Spinal cord (tissue), 9 donors: ENCODE measurements at regions not wholly inside any gene's neighbourhood (a gene's known extent, or its start where the extent isn't known, plus 50 kb on each side); places are given as distances from the start of the nearest gene placed in this dataset.

Experiments used
- DNase-seq, 6 donors: peaks; one replicate each; pipeline versions ENCODE4 v3.0.0 to v3.0.0-alpha.2; 2013 to 2015; ENCODE audit warnings: low spot score in 6 of 6, low read depth in 4 of 6
- H3K27ac ChIP-seq: one replicate; pipeline ENCODE4 v1.5.1; 2013; ENCODE audit warnings: low read depth, low read length, control low read depth
- H3K27me3 ChIP-seq: one replicate; pipeline ENCODE4 v1.6.1; 2013; ENCODE audit warnings: low read length; ENCODE audit not compliant: control insufficient read depth, insufficient read depth
- H3K36me3 ChIP-seq: one replicate; pipeline ENCODE4 v1.6.1; 2013; ENCODE audit warnings: low read length; ENCODE audit not compliant: control insufficient read depth, insufficient read depth
- H3K4me1 ChIP-seq: one replicate; pipeline ENCODE4 v1.6.1; 2013; ENCODE audit warnings: low read length; ENCODE audit not compliant: control insufficient read depth, insufficient read depth
- H3K4me3 ChIP-seq: one replicate; pipeline ENCODE4 v1.5.1; 2013; ENCODE audit warnings: low read depth, low read length, control low read depth
- H3K9me3 ChIP-seq: one replicate; pipeline ENCODE4 v1.6.1; 2013; ENCODE audit warnings: low read length; ENCODE audit not compliant: control insufficient read depth, insufficient read depth
- WGBS: methylation state at CpG from one replicate; pipeline ENCODE4 v1.1.5; 2013; ENCODE audit warnings: missing lambda C conversion rate; ENCODE audit not compliant: insufficient coverage; 5-methylcytosine and 5-hydroxymethylcytosine counted together
- donor health status: healthy.

GRCh38 chr5:107313921-107314320 lies 356.8 kb downstream of the EFNA5 start:
- 95% methylated on average over 2 of the region's 3 CpGs for WGBS
- Histone ChIP-seq H3K9me3 (no peaks in the 10 kb centered on the region), H3K36me3 (no peaks in the 10 kb centered on the region), H3K27ac (no peak overlapping the region), H3K4me1 (no peaks in the 10 kb centered on the region), H3K4me3 (no peak overlapping the region), H3K27me3 (no peaks in the 10 kb centered on the region)
- no peak for DNase-seq

GRCh38 chr5:107313098-107313497 lies 357.6 kb downstream of the EFNA5 start:
- DNase-seq, result no peak
- WGBS, result 100% methylated on average over 1 of the region's 3 CpGs
- Histone ChIP-seq H3K4me1 (no peaks in the 10 kb centered on the region), H3K9me3 (no peaks in the 10 kb centered on the region), H3K27me3 (no peaks in the 10 kb centered on the region), H3K36me3 (no peaks in the 10 kb centered on the region), H3K4me3 (no peak overlapping the region), H3K27ac (no peak overlapping the region)

- Histone ChIP-seq H3K4me3 (no peak overlapping the region), H3K9me3 (no peaks in the 10 kb centered on the region), H3K27me3 (no peaks in the 10 kb centered on the region), H3K36me3 (no peaks in the 10 kb centered on the region), H3K27ac (no peak overlapping the region), H3K4me1 (no peaks in the 10 kb centered on the region)
- no peak for DNase-seq
- no CpG with 5 or more reads among the region's 1 CpG for WGBS
Measured at GRCh38 chr5:107310181-107310580, 360.6 kb downstream of the EFNA5 start.

- Histone ChIP-seq H3K27me3 (no peaks in the 10 kb centered on the region), H3K27ac (no peak overlapping the region), H3K36me3 (no peaks in the 10 kb centered on the region), H3K4me3 (no peak overlapping the region), H3K9me3 (no peaks in the 10 kb centered on the region), H3K4me1 (no peaks in the 10 kb centered on the region)
- no peak for DNase-seq
- WGBS, result 86% methylated on average over 2 of the region's 3 CpGs
Measured at GRCh38 chr5:107306594-107306993, 364.1 kb downstream of the EFNA5 start.

- Histone ChIP-seq H3K27ac (no peak overlapping the region), H3K9me3 (no peaks in the 10 kb centered on the region), H3K36me3 (no peaks in the 10 kb centered on the region), H3K4me3 (no peak overlapping the region), H3K4me1 (no peaks in the 10 kb centered on the region), H3K27me3 (no peaks in the 10 kb centered on the region)
- WGBS, result 83% methylated on average over 1 of the region's 3 CpGs
- DNase-seq, result no peak
Measured at GRCh38 chr5:107306002-107306401, 364.7 kb downstream of the EFNA5 start.

- Histone ChIP-seq H3K4me1 (no peaks in the 10 kb centered on the region), H3K4me3 (no peak overlapping the region), H3K27ac (no peak overlapping the region), H3K9me3 (no peaks in the 10 kb centered on the region), H3K36me3 (no peaks in the 10 kb centered on the region), H3K27me3 (no peaks in the 10 kb centered on the region)
- DNase-seq, result no peak
Measured at GRCh38 chr5:107304684-107305083, 366.1 kb downstream of the EFNA5 start.

- Histone ChIP-seq H3K27me3 (no peaks in the 10 kb centered on the region), H3K27ac (no peak overlapping the region), H3K36me3 (no peaks in the 10 kb centered on the region), H3K4me1 (no peaks in the 10 kb centered on the region), H3K4me3 (no peak overlapping the region), H3K9me3 (no peaks in the 10 kb centered on the region)
- DNase-seq, result no peak
- WGBS, result no CpG with 5 or more reads among the region's 1 CpG
Measured at GRCh38 chr5:107303171-107303968, 367.4 kb downstream of the EFNA5 start.

- Histone ChIP-seq H3K27ac (no peak overlapping the region), H3K36me3 (no peaks in the 10 kb centered on the region), H3K4me3 (no peak overlapping the region), H3K27me3 (no peaks in the 10 kb centered on the region), H3K4me1 (no peaks in the 10 kb centered on the region), H3K9me3 (no peaks in the 10 kb centered on the region)
- DNase-seq, result no peak
- 100% methylated on average over 2 of the region's 3 CpGs for WGBS
Measured at GRCh38 chr5:107302441-107302840, 368.3 kb downstream of the EFNA5 start.

GRCh38 chr5:107301999-107302398 lies 368.7 kb downstream of the EFNA5 start:
- 100% methylated on average over 1 of the region's 3 CpGs for WGBS

GRCh38 chr5:107300721-107301327 lies 369.9 kb downstream of the EFNA5 start:
- no peaks in the 10 kb centered on the region for H3K9me3 ChIP-seq
- no peak overlapping the region for H3K27ac ChIP-seq
- no peaks in the 10 kb centered on the region for H3K36me3 ChIP-seq
- H3K4me1 ChIP-seq, result no peaks in the 10 kb centered on the region
- no peak overlapping the region for H3K4me3 ChIP-seq
- no CpG with 5 or more reads among the region's 5 CpGs for WGBS
- peak in 2 of 6 donors; percentile 19 to 62 for DNase-seq
- H3K27me3 ChIP-seq, result no peaks in the 10 kb centered on the region

More at GRCh38 chr5:107301999-107302398, 368.7 kb downstream of the EFNA5 start:
- Histone ChIP-seq H3K27me3 (no peaks in the 10 kb centered on the region), H3K36me3 (no peaks in the 10 kb centered on the region), H3K4me1 (no peaks in the 10 kb centered on the region), H3K4me3 (no peak overlapping the region), H3K27ac (no peak overlapping the region), H3K9me3 (no peaks in the 10 kb centered on the region)
- no peak for DNase-seq
